Stomach smooth muscle (tissue), 2 donors: ENCODE measurements at regions not wholly inside any gene's neighbourhood (a gene's known extent, or its start where the extent isn't known, plus 50 kb on each side); places are given as distances from the start of the nearest gene placed in this dataset.

Experiments
- H3K27ac ChIP-seq: one replicate; pipeline ENCODE4 v1.7.0; 2013; ENCODE audit warnings: mild to moderate bottlenecking, low read length, inconsistent platforms
- H3K27me3 ChIP-seq, 2 donors: one replicate each; pipeline ENCODE4 v1.7.0; 2013; ENCODE audit warnings: low read length in 2 of 2; ENCODE audit not compliant: insufficient read depth in 2 of 2, control insufficient read depth in 1 of 2
- H3K36me3 ChIP-seq, 2 donors: one replicate each; pipeline ENCODE4 v1.7.0; 2013; ENCODE audit warnings: low read length in 2 of 2; ENCODE audit not compliant: control insufficient read depth in 2 of 2, insufficient read depth in 2 of 2
- H3K4me1 ChIP-seq: one replicate; pipeline ENCODE4 v1.7.0; 2013; ENCODE audit warnings: low read length; ENCODE audit not compliant: control insufficient read depth, insufficient read depth
- H3K4me3 ChIP-seq, 2 donors: one replicate each; pipeline ENCODE4 v1.7.0; 2013; ENCODE audit warnings: low read length in 2 of 2
- H3K9ac ChIP-seq, 2 donors: one replicate each; pipeline ENCODE4 v1.7.0; 2013; ENCODE audit warnings: low read length in 2 of 2, mild to moderate bottlenecking in 1 of 2
- H3K9me3 ChIP-seq, 2 donors: one replicate each; pipeline ENCODE4 v1.7.0; 2013; ENCODE audit warnings: low read length in 2 of 2; ENCODE audit not compliant: control insufficient read depth in 2 of 2
- donor health status: healthy.
- donor health status: Pancreatic carcinoma.

- H3K27me3 ChIP-seq, result no peaks in the 10 kb centered on the region
- no peak overlapping the region for H3K9ac ChIP-seq
- H3K4me1 ChIP-seq, result peaks cover 2% of the 10 kb centered on the region
- peaks cover 0 to 8% of the 10 kb centered on the region in 2 donors for H3K9me3 ChIP-seq
- H3K36me3 ChIP-seq, result no peaks in the 10 kb centered on the region
- H3K4me3 ChIP-seq, result no peak overlapping the region
- no peak overlapping the region for H3K27ac ChIP-seq
Measured at GRCh38 chr1:56202186-56202585, 377.2 kb downstream of the PLPP3 start.

DNA sequence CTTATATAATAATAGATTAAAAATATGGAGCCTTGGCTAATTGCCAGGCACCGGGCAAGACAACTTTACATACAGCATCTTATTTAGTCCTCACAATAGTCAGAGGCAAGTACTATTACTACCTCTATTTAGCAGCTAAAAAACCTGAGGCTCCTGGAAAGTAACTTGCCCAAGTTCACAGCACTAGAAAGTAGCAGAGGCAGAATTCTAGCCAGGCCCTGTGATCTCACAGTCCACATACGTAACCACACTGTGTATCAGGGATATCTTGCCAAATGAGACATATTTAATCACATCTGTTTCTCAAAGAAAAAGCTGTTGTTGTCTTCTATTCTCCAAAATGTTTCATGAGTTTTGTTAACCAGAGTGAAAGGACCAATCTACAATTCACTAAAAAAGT, 378.5 kb downstream of the PLPP3 start:
- Histone ChIP-seq H3K4me3 (no peak overlapping the region), H3K9me3 (no peaks in the 10 kb centered on the region), H3K36me3 (no peaks in the 10 kb centered on the region), H3K9ac (no peak overlapping the region), H3K27me3 (no peaks in the 10 kb centered on the region), H3K27ac (no peak overlapping the region), H3K4me1 (peaks cover 2% of the 10 kb centered on the region)

DNA sequence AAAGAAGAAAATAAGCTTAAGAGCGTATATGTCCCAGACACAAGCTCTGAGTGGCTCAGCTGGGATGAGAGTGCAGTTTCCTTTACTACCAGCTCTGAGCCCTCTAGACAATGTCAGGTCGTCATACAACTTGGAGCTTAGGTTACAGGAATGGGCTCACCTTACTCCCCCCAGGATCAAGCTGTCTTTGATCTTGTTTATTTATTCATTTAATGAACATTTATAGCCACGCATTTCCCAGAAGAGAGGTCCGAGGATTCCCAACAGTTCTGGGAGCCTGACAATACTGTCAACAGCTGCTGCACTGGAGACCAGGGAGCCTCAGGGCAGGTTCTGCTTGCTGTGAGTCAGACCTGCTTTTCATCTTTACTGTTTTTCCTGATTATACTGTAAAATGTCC, 378.9 kb downstream of the PLPP3 start:
- H3K27me3 ChIP-seq, result no peaks in the 10 kb centered on the region
- peaks cover 2% of the 10 kb centered on the region for H3K4me1 ChIP-seq
- no peaks in the 10 kb centered on the region for H3K9me3 ChIP-seq
- H3K4me3 ChIP-seq, result no peak overlapping the region
- H3K36me3 ChIP-seq, result no peaks in the 10 kb centered on the region
- no peak overlapping the region for H3K9ac ChIP-seq
- H3K27ac ChIP-seq, result no peak overlapping the region

DNA sequence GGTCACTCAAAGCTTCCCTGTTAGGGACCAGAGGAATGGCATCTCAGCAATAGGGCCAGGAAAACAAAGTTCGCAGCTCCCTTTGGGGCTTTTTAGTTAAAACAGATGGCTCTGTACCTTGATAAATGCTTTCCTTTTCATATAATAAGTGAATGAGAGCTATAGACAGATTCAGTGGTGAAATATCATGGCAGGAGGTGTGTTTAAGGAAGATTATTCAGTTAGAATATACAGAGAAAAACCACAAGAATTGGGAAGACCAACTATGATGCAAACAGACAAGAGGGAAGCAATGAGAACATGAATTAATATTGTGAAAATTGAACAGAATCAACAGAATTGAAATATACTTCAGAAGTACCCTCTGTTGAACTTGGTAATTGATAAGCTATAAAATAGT, 379.4 kb downstream of the PLPP3 start:
- Histone ChIP-seq H3K9me3 (no peaks in the 10 kb centered on the region), H3K27ac (no peak overlapping the region), H3K9ac (no peak overlapping the region)

DNA sequence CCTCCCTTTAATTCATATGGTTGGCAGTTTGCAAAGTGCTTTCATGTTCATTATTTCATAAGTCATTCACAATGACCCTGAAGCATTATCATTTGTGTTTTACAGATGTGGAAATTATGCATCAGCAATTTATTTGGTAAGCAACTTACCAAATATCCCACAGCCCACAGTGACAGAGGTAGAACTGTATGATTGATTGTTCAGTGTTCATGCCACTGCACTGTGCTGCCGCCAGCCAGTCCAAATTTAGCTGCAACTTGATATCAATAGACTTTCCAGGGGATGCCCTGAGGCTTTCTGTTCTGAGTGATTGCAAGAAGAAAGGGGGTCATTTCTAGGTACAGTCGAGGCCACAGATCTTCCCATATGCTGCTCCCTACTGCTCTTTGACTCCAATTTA, 380.3 kb downstream of the PLPP3 start:
- Histone ChIP-seq H3K4me1 (peaks cover 2% of the 10 kb centered on the region), H3K27ac (no peak overlapping the region), H3K9me3 (no peaks in the 10 kb centered on the region), H3K4me3 (no peak overlapping the region), H3K36me3 (no peaks in the 10 kb centered on the region), H3K27me3 (no peaks in the 10 kb centered on the region), H3K9ac (no peak overlapping the region)

More for the DNA sequence above, 379.4 kb downstream of the PLPP3 start:
- Histone ChIP-seq H3K36me3 (no peaks in the 10 kb centered on the region), H3K27me3 (no peaks in the 10 kb centered on the region), H3K4me3 (no peak overlapping the region), H3K4me1 (peaks cover 2% of the 10 kb centered on the region)

DNA sequence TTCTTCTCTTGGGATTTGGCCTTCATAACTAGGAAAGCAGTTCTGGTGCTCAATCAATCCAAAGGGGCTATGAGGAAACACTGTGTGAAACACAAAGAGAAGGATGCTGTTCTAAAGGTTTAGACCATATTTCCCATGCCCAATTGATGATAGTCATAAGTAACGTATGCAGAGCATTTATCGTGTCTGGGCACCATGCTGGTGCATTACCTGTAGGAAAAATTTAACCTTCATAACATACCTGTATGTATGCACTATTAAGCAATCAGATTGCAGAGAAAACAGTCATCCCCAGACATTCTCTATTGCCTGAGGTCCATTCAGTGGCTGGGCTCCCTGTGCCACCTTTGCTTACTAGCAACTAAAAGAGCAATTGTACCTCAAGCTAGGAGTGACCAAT, 381.4 kb downstream of the PLPP3 start:
- Histone ChIP-seq H3K36me3 (no peaks in the 10 kb centered on the region), H3K4me3 (no peak overlapping the region), H3K9ac (no peak overlapping the region), H3K9me3 (no peaks in the 10 kb centered on the region), H3K27ac (no peak overlapping the region), H3K4me1 (peaks cover 2% of the 10 kb centered on the region), H3K27me3 (no peaks in the 10 kb centered on the region)

DNA sequence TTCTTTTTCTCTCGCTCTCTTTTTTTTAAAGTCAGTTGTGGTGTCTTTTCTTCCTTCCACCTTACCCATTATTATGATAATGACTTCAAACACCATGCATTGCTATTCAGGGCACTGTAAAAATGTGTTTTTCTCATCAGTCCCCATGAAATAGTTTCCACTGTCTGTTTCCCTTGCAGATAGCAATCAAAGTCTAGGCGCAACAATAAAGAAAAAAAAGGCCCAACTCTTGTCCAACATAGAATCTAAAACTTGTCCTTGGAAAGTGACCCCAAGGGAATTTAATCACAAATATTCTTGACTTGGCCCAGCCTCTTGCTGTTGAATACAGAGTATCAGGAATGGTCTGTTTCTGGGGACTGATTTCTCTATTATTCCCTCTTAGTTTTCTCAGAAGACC, 382.5 kb downstream of the PLPP3 start:
- H3K36me3 ChIP-seq, result no peaks in the 10 kb centered on the region
- H3K4me3 ChIP-seq, result no peak overlapping the region
- no peak overlapping the region for H3K9ac ChIP-seq
- no peaks in the 10 kb centered on the region for H3K9me3 ChIP-seq
- peaks cover 2% of the 10 kb centered on the region for H3K4me1 ChIP-seq
- no peaks in the 10 kb centered on the region for H3K27me3 ChIP-seq
- H3K27ac ChIP-seq, result no peak overlapping the region

- Histone ChIP-seq H3K9me3 (no peaks in the 10 kb centered on the region), H3K27ac (no peak overlapping the region), H3K4me1 (no peaks in the 10 kb centered on the region), H3K4me3 (no peak overlapping the region), H3K27me3 (no peaks in the 10 kb centered on the region), H3K9ac (no peak overlapping the region), H3K36me3 (no peaks in the 10 kb centered on the region)
Measured at GRCh38 chr1:56194701-56195300, 384.6 kb downstream of the PLPP3 start.

DNA sequence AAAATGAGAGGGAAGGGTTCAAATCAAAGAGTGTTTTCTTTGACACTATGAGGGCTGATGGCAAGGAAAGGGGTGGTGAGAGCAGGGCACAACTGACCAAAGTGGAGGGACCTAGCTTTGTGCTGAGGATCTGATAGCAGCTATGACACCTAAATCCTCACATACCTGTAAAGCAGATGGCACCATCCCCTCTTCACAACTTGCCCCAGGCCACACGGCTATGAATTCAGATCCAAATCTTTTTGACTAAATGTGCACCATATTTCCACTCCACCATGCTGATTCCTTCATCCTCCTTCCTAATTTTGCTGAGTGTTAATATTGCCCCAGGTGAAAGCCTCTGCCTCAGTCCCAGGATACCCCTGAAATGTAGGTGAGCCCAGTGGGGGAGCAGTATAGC, 385.7 kb downstream of the PLPP3 start:
- H3K4me1 ChIP-seq, result peaks cover 5% of the 10 kb centered on the region
- no peaks in the 10 kb centered on the region for H3K36me3 ChIP-seq
- no peak overlapping the region for H3K27ac ChIP-seq
- H3K9ac ChIP-seq, result no peak overlapping the region
- H3K9me3 ChIP-seq, result no peaks in the 10 kb centered on the region
- no peaks in the 10 kb centered on the region for H3K27me3 ChIP-seq
- H3K4me3 ChIP-seq, result no peak overlapping the region

DNA sequence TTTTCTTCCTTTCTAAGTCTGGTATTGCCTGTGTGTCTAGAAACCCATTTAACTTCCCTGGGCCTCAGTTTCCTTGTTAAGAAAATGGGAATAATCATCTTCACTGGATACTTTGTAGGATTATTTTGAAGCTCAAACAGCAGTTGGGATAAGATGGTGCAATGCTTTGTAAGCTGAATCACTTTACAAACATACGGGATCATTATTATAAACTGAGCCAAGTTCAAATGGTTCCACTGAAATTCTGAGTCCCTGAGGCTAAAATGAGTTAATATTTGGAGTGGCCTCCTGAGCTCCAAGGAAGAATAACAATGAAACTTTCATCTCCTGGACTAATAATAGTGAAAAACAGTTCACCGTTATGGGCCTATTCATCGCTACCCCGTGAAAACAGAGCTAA, 388.0 kb downstream of the PLPP3 start:
- H3K4me3 ChIP-seq, result no peak overlapping the region
- H3K9ac ChIP-seq, result no peak overlapping the region
- H3K36me3 ChIP-seq, result no peaks in the 10 kb centered on the region
- H3K9me3 ChIP-seq, result no peaks in the 10 kb centered on the region
- H3K27me3 ChIP-seq, result no peaks in the 10 kb centered on the region
- peaks cover 5% of the 10 kb centered on the region for H3K4me1 ChIP-seq
- no peak overlapping the region for H3K27ac ChIP-seq

- H3K4me3 ChIP-seq, result no peak overlapping the region
- H3K36me3 ChIP-seq, result no peaks in the 10 kb centered on the region
- H3K27me3 ChIP-seq, result no peaks in the 10 kb centered on the region
- no peak overlapping the region for H3K9ac ChIP-seq
- no peak overlapping the region for H3K27ac ChIP-seq
- peaks cover 5% of the 10 kb centered on the region for H3K4me1 ChIP-seq
- H3K9me3 ChIP-seq, result no peaks in the 10 kb centered on the region
Measured at GRCh38 chr1:56190806-56191365, 388.5 kb downstream of the PLPP3 start.
